Astrocyte (in vitro differentiated cells and primary cell): ENCODE measurements at regions not wholly inside any gene's neighbourhood (a gene's known extent, or its start where the extent isn't known, plus 50 kb on each side); places are given as distances from the start of the nearest gene placed in this dataset.
"Not testable (repeated sequence)": the region's sequence is repeated elsewhere in the genome, so short reads cannot be mapped to it uniquely, and the experiment has no call there.

Source experiments
- DNase-seq: peaks from one replicate; pipeline ENCODE4 v3.0.0-alpha.2; 2010; ENCODE audit warnings: low read depth
- FAIRE-seq: peaks from 2 replicates; lab custom pipeline; 2011; peaks lifted over from hg19 to GRCh38; lab: Jason Lieb, UNC
- H2AFZ ChIP-seq: 2 replicates; pipeline ENCODE4 v1.6.0; 2012; ENCODE audit warnings: low read depth, low read length, inconsistent platforms
- H3K27ac ChIP-seq: 2 replicates; pipeline ENCODE4 v1.5.1; 2011; ENCODE audit warnings: low read depth, low read length, inconsistent platforms
- H3K27me3 ChIP-seq: 2 replicates; pipeline ENCODE4 v1.6.0; 2011; ENCODE audit warnings: low read length, inconsistent platforms; ENCODE audit not compliant: insufficient read depth
- H3K36me3 ChIP-seq: 2 replicates; pipeline ENCODE4 v1.5.1; 2011; ENCODE audit warnings: low read length, inconsistent platforms; ENCODE audit not compliant: insufficient read depth
- H3K4me1 ChIP-seq: 2 replicates; pipeline ENCODE4 v1.5.1; 2011; ENCODE audit warnings: low read length, inconsistent platforms; ENCODE audit not compliant: insufficient read depth
- H3K4me2 ChIP-seq: 2 replicates; pipeline ENCODE4 v1.6.0; 2012; ENCODE audit warnings: low read length, inconsistent platforms
- H3K4me3 ChIP-seq: 2 replicates; pipeline ENCODE4 v1.5.1; 2011; ENCODE audit warnings: low read depth, mild to moderate bottlenecking, low read length, inconsistent platforms; ENCODE audit not compliant: insufficient read depth
- H3K79me2 ChIP-seq: 2 replicates; pipeline ENCODE4 v1.6.0; 2012; ENCODE audit warnings: mild to moderate bottlenecking, low read length, inconsistent platforms; ENCODE audit not compliant: insufficient read depth
- H3K9ac ChIP-seq: 2 replicates; pipeline ENCODE4 v1.6.0; 2012; ENCODE audit warnings: mild to moderate bottlenecking, low read length, inconsistent platforms
- H3K9me3 ChIP-seq: 2 replicates; pipeline ENCODE4 v1.5.1; 2012; ENCODE audit warnings: low read depth, mild to moderate bottlenecking, low read length, inconsistent platforms; ENCODE audit not compliant: insufficient read depth
- H4K20me1 ChIP-seq: 2 replicates; pipeline ENCODE4 v1.6.0; 2012; ENCODE audit warnings: low read length, inconsistent platforms; ENCODE audit not compliant: insufficient read depth
- H3K27ac Mint-ChIP-seq: one replicate; pipeline ENCODE4 v1.8.0; 2021; ENCODE audit warnings: mild to moderate bottlenecking, mixed read lengths; ENCODE audit not compliant: unreplicated experiment
- H3K27me3 Mint-ChIP-seq: one replicate; pipeline ENCODE4 v1.8.0; 2021; ENCODE audit warnings: low read depth, mixed read lengths; ENCODE audit not compliant: unreplicated experiment
- H3K36me3 Mint-ChIP-seq: one replicate; pipeline ENCODE4 v1.8.0; 2021; ENCODE audit warnings: low read depth, mixed read lengths; ENCODE audit not compliant: unreplicated experiment
- H3K4me1 Mint-ChIP-seq: one replicate; pipeline ENCODE4 v1.8.0; 2021; ENCODE audit warnings: low read depth, mixed read lengths; ENCODE audit not compliant: unreplicated experiment
- H3K4me3 Mint-ChIP-seq: one replicate; pipeline ENCODE4 v1.8.0; 2021; ENCODE audit warnings: mild to moderate bottlenecking, moderate library complexity, mixed read lengths; ENCODE audit not compliant: unreplicated experiment
- H3K9me3 Mint-ChIP-seq: one replicate; pipeline ENCODE4 v1.8.0; 2021; ENCODE audit warnings: mild to moderate bottlenecking, mixed read lengths; ENCODE audit not compliant: unreplicated experiment
- CTCF ChIP-seq: IDR thresholded peaks from 2 replicates; pipeline ENCODE4 v1.5.1; 2011; ENCODE audit warnings: low read depth, mild to moderate bottlenecking, inconsistent platforms, low read length, moderate library complexity; ENCODE audit not compliant: insufficient read depth
- EZH2 ChIP-seq: IDR thresholded peaks from 2 replicates; pipeline ENCODE4 v1.6.1; 2012; ENCODE audit warnings: mild to moderate bottlenecking, low read length, inconsistent platforms; ENCODE audit not compliant: insufficient read depth

DNA sequence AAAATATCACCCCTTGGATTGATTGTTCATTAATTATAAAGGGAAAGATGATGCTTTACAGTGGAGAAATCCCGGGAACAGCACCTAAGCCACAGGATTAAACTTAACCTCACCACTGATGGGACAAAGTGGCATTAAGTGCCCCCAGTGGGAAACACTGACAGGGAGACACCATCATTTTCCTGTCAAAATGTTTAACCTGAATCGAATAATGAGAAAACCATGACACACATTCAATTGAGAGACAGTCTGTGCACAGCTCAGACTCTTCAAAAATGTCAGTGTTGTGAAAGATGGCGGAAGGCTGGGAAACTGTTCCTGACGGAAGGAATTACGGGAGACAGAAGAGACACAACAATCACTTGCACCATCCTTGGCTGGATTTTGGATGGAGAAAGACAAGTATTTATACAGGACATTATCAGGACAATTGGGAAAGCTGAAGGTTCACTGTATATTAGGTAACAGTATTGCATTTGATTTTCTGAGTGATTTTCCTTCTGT, 111.8 kb upstream of the ASB18 start:
- no peak for FAIRE-seq
- TF ChIP-seq CTCF = no peak
- TF ChIP-seq EZH2 = no peak

GRCh38 chr2:236376566-236377244, 112.5 kb upstream of the ASB18 start:
- Histone ChIP-seq H3K4me2 (no peak overlapping the region), H3K9ac (no peak overlapping the region), H3K9me3 (no peaks in the 10 kb centered on the region), H3K4me1 (no peaks in the 10 kb centered on the region), H3K27me3 (no peaks in the 10 kb centered on the region), H3K79me2 (no peaks in the 10 kb centered on the region), H2AFZ (no peak overlapping the region), H4K20me1 (no peaks in the 10 kb centered on the region), H3K27ac (no peak overlapping the region), H3K36me3 (no peaks in the 10 kb centered on the region), H3K4me3 (no peak overlapping the region)
- FAIRE-seq = no peak
- H3K36me3 Mint-ChIP-seq = no peaks in the 10 kb centered on the region
- TF ChIP-seq EZH2 = no peak
- TF ChIP-seq CTCF = no peak
- no peaks in the 10 kb centered on the region for H3K27me3 Mint-ChIP-seq
- DNase-seq = no peak
- H3K4me1 Mint-ChIP-seq = no peaks in the 10 kb centered on the region
- H3K4me3 Mint-ChIP-seq = no peak overlapping the region
- no peak overlapping the region for H3K27ac Mint-ChIP-seq
- H3K9me3 Mint-ChIP-seq = no peaks in the 10 kb centered on the region

More for the DNA sequence above, 111.8 kb upstream of the ASB18 start:
- no peaks in the 10 kb centered on the region for H3K9me3 Mint-ChIP-seq
- no peak overlapping the region for H3K27ac Mint-ChIP-seq
- Histone ChIP-seq H3K27ac (no peak overlapping the region), H3K4me1 (no peaks in the 10 kb centered on the region), H4K20me1 (no peaks in the 10 kb centered on the region), H3K79me2 (no peaks in the 10 kb centered on the region), H3K4me3 (no peak overlapping the region), H3K9ac (no peak overlapping the region), H3K27me3 (no peaks in the 10 kb centered on the region), H2AFZ (no peak overlapping the region), H3K9me3 (no peaks in the 10 kb centered on the region), H3K36me3 (no peaks in the 10 kb centered on the region), H3K4me2 (no peak overlapping the region)
- H3K4me3 Mint-ChIP-seq = no peak overlapping the region
- H3K27me3 Mint-ChIP-seq = peaks cover under 1% of the 10 kb centered on the region
- no peaks in the 10 kb centered on the region for H3K36me3 Mint-ChIP-seq
- no peaks in the 10 kb centered on the region for H3K4me1 Mint-ChIP-seq
- no peak for DNase-seq

GRCh38 chr2:236380051-236380612, 115.9 kb upstream of the ASB18 start:
- Histone ChIP-seq H4K20me1 (no peaks in the 10 kb centered on the region), H3K4me1 (no peaks in the 10 kb centered on the region), H3K9ac (no peak overlapping the region), H3K79me2 (no peaks in the 10 kb centered on the region), H3K27me3 (no peaks in the 10 kb centered on the region), H3K9me3 (no peaks in the 10 kb centered on the region), H3K27ac (no peak overlapping the region), H3K36me3 (no peaks in the 10 kb centered on the region), H3K4me2 (no peak overlapping the region), H2AFZ (no peak overlapping the region), H3K4me3 (no peak overlapping the region)
- Mint-ChIP-seq H3K27me3 (no peaks in the 10 kb centered on the region), H3K4me1 (no peaks in the 10 kb centered on the region), H3K9me3 (no peaks in the 10 kb centered on the region), H3K36me3 (no peaks in the 10 kb centered on the region), H3K4me3 (no peak overlapping the region), H3K27ac (no peak overlapping the region)
- FAIRE-seq = no peak
- DNase-seq = no peak
- TF ChIP-seq EZH2 (no peak), CTCF (no peak)

- FAIRE-seq, H3K9me3 Mint-ChIP-seq: not testable (repeated sequence)
Measured at GRCh38 chr2:236381253-236381652, 117.0 kb upstream of the ASB18 start.

More at GRCh38 chr2:236381253-236381652, 117.0 kb upstream of the ASB18 start:
- H3K27me3 Mint-ChIP-seq, H3K36me3 ChIP-seq, H3K4me3 ChIP-seq, H3K36me3 Mint-ChIP-seq, H4K20me1 ChIP-seq, H3K79me2 ChIP-seq, H3K9me3 ChIP-seq, DNase-seq, H3K9ac ChIP-seq, H3K27me3 ChIP-seq, H3K27ac Mint-ChIP-seq, H3K4me2 ChIP-seq, H3K4me1 Mint-ChIP-seq, H3K4me1 ChIP-seq, H3K27ac ChIP-seq, H3K4me3 Mint-ChIP-seq, H2AFZ ChIP-seq: not testable (repeated sequence)
